SK-N-SH (cell line): ENCODE measurements at regions not wholly inside any gene's neighbourhood (a gene's known extent, or its start where the extent isn't known, plus 50 kb on each side); places are given as distances from the start of the nearest gene placed in this dataset.

Source experiments
- JUND ChIP-seq: IDR thresholded peaks from 2 replicates; pipeline ENCODE4 v1.4.0; 2012
- POLR2AphosphoS5 ChIP-seq: IDR thresholded peaks from 2 replicates; pipeline ENCODE4 v1.6.1; 2012; ENCODE audit warnings: low read depth, low read length
- RAD21 ChIP-seq: IDR thresholded peaks from 2 replicates; pipeline ENCODE4 v1.6.1; 2012; ENCODE audit warnings: mild to moderate bottlenecking, low read length
- SIN3A ChIP-seq: IDR thresholded peaks from 2 replicates; pipeline ENCODE4 v1.6.1; 2012; ENCODE audit warnings: low read depth, mild to moderate bottlenecking, low read length, moderate library complexity, borderline replicate concordance
- SMC3 ChIP-seq: IDR thresholded peaks from 2 replicates; pipeline ENCODE4 v1.6.1; 2012; ENCODE audit warnings: low read depth, low read length, improper control_type of control experiment
- TAF1 ChIP-seq: IDR thresholded peaks from 2 replicates; pipeline ENCODE4 v1.6.1; 2012; ENCODE audit warnings: low read depth, mild to moderate bottlenecking, low read length, moderate library complexity, borderline replicate concordance
- TF ChIP-seq, protein P1 (sequence below): fragments of 200-600 bp; sonication (generic); IDR thresholded peaks from 2 replicates; pipeline ENCODE4 v1.6.1; 2017; ENCODE audit warnings: antibody characterized with exemption, mild to moderate bottlenecking, moderate library complexity
- TF ChIP-seq, protein P2 (sequence below): IDR thresholded peaks from 2 replicates; pipeline ENCODE4 v1.6.1; 2012; ENCODE audit warnings: mild to moderate bottlenecking, low read depth, low read length, moderate library complexity

DNA sequence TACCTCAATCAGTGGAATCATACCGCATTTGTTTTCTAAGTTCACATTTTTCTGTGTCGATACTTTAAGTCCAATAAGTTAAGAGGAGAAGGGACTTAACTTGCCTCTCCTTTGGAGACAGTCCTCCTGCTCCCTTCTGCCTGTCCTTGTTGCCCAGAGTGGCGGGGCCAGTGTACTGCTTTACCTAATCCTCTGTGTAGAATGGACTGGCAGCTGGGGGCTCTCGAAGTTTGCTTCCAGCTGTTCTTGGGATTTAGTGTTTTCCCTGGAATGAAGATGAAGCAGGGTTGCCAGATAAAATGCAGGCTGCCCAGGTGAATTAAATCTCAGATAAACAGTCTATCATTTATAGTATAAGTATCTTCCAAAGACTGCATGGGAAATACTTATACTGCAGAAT is 287.6 kb upstream of the C2CD4B start:
- TF ChIP-seq TAF1: no peak
- TF ChIP-seq, protein P1, sequence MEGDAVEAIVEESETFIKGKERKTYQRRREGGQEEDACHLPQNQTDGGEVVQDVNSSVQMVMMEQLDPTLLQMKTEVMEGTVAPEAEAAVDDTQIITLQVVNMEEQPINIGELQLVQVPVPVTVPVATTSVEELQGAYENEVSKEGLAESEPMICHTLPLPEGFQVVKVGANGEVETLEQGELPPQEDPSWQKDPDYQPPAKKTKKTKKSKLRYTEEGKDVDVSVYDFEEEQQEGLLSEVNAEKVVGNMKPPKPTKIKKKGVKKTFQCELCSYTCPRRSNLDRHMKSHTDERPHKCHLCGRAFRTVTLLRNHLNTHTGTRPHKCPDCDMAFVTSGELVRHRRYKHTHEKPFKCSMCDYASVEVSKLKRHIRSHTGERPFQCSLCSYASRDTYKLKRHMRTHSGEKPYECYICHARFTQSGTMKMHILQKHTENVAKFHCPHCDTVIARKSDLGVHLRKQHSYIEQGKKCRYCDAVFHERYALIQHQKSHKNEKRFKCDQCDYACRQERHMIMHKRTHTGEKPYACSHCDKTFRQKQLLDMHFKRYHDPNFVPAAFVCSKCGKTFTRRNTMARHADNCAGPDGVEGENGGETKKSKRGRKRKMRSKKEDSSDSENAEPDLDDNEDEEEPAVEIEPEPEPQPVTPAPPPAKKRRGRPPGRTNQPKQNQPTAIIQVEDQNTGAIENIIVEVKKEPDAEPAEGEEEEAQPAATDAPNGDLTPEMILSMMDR: no peak
- TF ChIP-seq RAD21: no peak
- TF ChIP-seq SIN3A: no peak
- no peak for TF ChIP-seq JUND
- TF ChIP-seq SMC3: no peak
- TF ChIP-seq, protein P2, sequence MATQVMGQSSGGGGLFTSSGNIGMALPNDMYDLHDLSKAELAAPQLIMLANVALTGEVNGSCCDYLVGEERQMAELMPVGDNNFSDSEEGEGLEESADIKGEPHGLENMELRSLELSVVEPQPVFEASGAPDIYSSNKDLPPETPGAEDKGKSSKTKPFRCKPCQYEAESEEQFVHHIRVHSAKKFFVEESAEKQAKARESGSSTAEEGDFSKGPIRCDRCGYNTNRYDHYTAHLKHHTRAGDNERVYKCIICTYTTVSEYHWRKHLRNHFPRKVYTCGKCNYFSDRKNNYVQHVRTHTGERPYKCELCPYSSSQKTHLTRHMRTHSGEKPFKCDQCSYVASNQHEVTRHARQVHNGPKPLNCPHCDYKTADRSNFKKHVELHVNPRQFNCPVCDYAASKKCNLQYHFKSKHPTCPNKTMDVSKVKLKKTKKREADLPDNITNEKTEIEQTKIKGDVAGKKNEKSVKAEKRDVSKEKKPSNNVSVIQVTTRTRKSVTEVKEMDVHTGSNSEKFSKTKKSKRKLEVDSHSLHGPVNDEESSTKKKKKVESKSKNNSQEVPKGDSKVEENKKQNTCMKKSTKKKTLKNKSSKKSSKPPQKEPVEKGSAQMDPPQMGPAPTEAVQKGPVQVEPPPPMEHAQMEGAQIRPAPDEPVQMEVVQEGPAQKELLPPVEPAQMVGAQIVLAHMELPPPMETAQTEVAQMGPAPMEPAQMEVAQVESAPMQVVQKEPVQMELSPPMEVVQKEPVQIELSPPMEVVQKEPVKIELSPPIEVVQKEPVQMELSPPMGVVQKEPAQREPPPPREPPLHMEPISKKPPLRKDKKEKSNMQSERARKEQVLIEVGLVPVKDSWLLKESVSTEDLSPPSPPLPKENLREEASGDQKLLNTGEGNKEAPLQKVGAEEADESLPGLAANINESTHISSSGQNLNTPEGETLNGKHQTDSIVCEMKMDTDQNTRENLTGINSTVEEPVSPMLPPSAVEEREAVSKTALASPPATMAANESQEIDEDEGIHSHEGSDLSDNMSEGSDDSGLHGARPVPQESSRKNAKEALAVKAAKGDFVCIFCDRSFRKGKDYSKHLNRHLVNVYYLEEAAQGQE: no peak
- no peak for TF ChIP-seq POLR2AphosphoS5
